ENCODE measurements at regions not wholly inside any gene's neighbourhood (a gene's known extent, or its start where the extent isn't known, plus 50 kb on each side); places are given as distances from the start of the nearest gene placed in this dataset.

DNA sequence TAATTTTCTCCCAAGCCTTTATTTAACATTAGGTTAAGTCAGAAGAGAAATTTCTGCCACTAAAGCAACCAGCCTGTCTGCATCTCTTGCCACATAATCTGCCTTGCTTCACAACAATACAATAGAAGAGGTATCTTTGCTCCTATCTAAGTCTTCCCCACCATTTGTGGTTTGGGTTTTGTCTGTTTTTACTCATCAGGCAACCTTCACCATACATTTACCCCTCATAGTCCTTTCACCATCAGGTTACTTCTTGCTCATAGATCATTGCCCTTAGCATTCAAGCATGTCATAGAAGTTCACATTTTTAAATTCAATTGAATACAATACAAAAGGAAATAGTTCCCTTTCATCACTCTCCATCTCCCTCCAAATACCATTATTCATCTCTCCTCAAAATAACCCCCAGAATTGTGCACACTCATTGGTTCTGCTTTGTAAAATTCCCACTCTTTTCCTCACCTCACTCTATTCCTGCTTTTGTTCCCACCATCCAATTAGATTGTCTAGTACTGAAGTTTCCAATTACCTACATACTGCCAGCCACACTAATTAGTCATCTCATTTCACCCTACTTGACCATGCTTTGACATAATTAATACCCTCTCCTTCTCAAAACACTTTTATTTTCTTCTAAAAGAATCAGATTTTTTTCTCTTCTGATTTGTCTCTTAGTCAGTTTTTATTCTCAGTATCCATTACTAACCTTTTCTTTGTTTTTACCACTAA, 1957.0 kb upstream of the AGA start:
- no peak for DNase-seq (ENCODE audit: extremely low spot score, insufficient read length, low read depth)
- FAIRE-seq, result no peak

GRCh38 chr4:179415037-179415846, 1973.0 kb upstream of the AGA start:
- FAIRE-seq (no peak), DNase-seq (ENCODE audit: extremely low spot score, insufficient read length, low read depth) (no peak)

DNA sequence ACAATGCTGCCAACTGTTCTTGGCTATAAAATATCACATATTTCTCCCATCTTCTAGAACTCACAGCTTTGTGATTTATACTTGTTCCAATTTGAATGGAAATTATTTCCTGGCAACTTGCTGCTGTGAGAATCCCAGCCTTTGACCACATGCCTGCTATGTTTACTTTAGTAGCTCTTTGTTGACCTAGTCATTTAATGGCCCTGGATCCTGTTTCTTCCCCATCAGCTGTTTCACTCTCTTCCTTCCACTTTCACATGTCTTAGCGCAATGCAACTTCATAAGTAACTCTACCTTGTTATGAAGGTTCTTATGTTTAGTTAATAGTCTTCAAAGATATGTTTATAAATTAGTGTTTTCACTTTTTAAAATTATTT, 1973.6 kb upstream of the AGA start:
- FAIRE-seq, result no peak

GRCh38 chr4:179417357-179417756, 1975.1 kb upstream of the AGA start:
- FAIRE-seq, result no peak
- no peak for DNase-seq (ENCODE audit: extremely low spot score, insufficient read length, low read depth)

More for the DNA sequence above, 1973.6 kb upstream of the AGA start:
- no peak for DNase-seq (ENCODE audit: extremely low spot score, insufficient read length, low read depth)

GRCh38 chr4:179437962-179438361, 1995.7 kb upstream of the AGA start:
- no peak for FAIRE-seq

GRCh38 chr4:179441596-179441995, 1999.4 kb upstream of the AGA start:
- DNase-seq (ENCODE audit: extremely low spot score, insufficient read length, low read depth) (no peak), FAIRE-seq (no peak)

More at GRCh38 chr4:179437962-179438361, 1995.7 kb upstream of the AGA start:
- no peak for DNase-seq (ENCODE audit: extremely low spot score, insufficient read length, low read depth)

DNA sequence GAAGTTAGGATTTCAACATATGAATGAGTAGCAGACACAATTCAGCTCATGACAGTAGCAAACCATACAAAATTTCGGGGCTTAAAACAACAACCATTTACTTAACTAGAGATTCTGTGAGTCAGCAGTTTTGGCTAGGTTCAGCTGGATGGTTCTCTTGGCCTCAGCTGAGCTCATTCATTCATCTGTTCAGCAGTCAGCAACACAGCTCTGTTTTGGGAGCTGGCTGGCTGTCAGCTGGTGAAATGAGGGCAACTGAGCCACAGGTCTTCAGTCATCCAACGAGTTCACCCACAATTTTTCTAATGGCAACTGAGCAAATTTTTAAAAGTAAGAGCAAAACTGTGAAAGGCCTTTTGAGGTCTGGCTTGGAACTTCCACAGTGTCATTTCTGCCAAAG, 2005.1 kb upstream of the AGA start:
- DNase-seq (ENCODE audit: extremely low spot score, insufficient read length, low read depth), result no peak
- no peak for FAIRE-seq

DNA sequence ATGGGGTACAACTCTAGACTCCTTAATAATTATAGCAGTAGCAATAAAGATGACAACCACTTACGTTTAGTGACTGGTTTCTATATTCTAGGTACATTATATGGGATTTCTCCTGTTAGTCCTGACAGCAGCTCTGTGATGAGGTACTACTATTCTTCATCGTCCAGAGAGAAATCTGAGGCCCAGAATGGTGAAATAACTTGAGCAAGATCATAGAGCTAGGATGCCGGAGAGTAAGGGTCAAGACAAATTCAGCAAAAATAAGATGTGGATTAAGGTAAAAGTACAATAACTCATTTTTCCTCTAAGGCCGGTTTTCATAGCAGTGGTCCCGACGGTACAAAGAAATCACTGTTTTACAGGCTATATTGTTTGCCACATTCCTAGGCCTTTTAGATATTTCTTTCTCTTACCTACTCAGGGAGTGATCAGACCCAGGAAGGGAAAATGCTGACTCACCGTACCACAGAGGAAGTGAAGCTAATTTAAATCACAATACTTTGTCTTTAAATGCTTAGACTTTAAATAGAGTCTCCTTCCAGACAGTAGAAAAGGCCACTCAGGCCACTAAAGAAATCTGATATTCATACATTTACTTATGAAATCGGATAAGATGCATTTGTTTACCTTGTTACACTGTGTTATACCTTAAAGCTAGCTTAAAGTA, 2023.0 kb upstream of the AGA start:
- no peak for DNase-seq (ENCODE audit: extremely low spot score, insufficient read length, low read depth)
- FAIRE-seq, result no peak

DNA sequence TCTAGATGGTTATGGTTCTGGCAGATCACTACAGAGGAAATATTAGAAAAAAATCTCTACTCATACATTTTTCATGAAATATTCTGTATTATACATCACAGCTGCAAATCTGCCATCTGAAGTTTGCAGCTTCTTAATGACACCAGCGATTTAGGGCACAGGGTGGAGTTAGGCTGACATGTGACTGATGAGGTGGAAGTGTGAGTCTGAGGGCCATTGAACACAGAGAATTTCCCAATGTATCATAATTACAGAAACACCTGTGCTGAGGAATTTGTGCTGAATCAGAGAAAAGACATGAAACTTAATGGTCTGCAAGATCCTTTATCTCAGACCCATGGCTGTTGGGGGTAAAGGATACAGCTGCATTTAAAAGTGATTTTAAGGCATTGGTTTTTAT, 2025.6 kb upstream of the AGA start:
- FAIRE-seq, result no peak
- DNase-seq (ENCODE audit: extremely low spot score, insufficient read length, low read depth), result no peak

GRCh38 chr4:179472164-179472563, 2029.9 kb upstream of the AGA start:
- FAIRE-seq (no peak), DNase-seq (ENCODE audit: extremely low spot score, insufficient read length, low read depth) (no peak)

GRCh38 chr4:179478608-179479007, 2036.4 kb upstream of the AGA start:
- DNase-seq (ENCODE audit: extremely low spot score, insufficient read length, low read depth) (no peak), FAIRE-seq (no peak)

DNA sequence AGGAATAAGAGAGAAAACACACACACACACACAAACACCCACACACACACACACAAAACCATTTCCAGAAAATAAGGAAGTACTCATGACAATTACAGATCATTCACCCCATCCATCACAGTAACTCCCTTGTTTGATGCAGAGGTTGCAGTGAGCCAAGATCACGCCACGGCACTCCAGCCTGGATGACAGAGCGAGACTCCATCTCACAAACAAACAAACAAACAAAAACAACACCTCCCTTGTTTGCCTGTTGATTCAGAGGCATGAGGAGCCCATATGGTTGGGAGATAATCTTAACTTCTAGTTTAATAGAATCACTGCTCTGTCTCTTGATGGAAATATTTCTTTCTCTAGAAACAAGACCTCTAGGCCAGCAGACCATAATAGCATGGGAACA, 2043.5 kb upstream of the AGA start:
- DNase-seq (ENCODE audit: extremely low spot score, insufficient read length, low read depth), result no peak
- FAIRE-seq, result no peak

DNA sequence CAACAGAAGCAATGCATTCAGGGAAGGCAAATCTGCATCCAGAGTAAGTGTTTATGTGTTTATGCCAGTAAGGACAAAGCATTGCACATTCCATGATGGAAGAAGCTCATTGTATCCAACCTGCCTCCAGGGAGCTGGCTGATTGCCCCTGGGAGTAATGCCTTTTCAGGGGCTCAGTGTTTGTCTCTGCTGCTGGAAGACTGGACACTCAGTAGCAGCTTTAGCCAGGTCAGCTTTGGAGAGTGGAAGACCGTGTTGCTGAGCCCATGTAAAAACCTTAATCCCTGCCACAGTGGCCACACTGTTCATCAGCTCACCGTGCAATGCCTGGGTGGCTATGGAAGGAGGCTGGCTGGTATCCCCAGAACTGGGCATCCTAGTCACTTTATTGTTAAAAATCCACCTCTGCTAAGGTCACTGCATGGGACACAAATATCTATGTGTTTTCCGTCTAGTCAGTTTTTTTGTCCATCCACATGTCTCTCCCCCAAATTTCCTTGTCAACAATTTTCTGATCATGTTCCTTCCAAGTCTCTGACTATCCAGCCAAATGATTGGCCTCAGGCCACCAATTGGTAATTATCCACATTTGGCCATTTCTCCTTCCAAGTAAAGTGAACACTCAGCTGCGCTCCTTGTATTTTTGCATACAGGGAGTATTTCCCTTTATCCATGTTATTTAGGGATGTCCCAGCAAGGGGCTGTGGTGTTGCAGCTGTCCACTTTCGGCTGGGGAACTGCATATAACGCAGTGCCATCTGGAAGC, 2044.5 kb upstream of the AGA start:
- DNase-seq (ENCODE audit: extremely low spot score, insufficient read length, low read depth) (no peak), FAIRE-seq (no peak)

GRCh38 chr4:179492260-179493080, 2050.2 kb upstream of the AGA start:
- no peak for FAIRE-seq
- DNase-seq (ENCODE audit: extremely low spot score, insufficient read length, low read depth), result no peak

DNA sequence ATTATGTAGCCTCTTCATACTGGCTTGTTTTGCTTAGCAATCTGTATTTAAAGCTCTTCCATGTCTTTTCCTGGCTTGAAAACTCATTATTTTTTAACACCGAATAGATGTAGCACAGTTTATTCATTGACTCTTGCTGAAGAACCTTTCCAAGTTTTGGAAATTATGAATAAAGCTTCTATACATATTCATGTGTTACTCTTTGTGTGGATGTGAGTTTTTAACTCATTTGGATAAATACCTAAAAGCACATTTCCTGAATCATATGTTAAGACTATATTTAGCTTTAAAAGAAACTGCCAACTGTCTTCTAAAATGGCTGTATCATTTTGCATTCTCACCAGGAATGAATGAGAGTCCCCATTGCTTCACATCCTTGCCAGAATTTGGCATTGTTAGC, 2061.7 kb upstream of the AGA start:
- FAIRE-seq (no peak), DNase-seq (ENCODE audit: extremely low spot score, insufficient read length, low read depth) (no peak)

- no peak for DNase-seq (ENCODE audit: extremely low spot score, insufficient read length, low read depth)
These were observed 2067.3 kb upstream of the AGA start for GRCh38 chr4:179509489-179509888.

GRCh38 chr4:179521952-179522351, 2079.7 kb upstream of the AGA start:
- no peak for FAIRE-seq
- DNase-seq (ENCODE audit: extremely low spot score, insufficient read length, low read depth), result no peak

More at GRCh38 chr4:179509489-179509888, 2067.3 kb upstream of the AGA start:
- FAIRE-seq, result no peak

- FAIRE-seq, result no peak
These were observed 2088.7 kb upstream of the AGA start for GRCh38 chr4:179530958-179531357.

DNA sequence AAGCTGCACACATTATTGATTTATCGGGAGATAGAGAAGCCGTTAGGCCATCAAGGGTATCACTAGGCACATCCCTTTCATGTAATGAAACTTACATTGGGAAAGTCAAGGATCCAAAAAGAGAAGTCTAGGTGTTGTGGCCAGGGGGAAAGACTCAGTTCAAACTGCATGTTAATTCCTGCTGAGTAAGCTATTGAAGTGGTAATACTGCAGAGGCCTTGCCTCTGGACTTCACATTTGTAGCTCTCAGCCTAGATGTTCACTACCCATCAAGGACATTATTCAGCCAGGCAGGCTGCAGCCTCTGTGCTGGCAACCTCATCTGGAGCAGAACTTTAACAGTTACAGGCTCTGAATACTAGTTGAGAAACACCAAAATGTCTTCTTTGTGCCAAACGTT, 2094.5 kb upstream of the AGA start:
- FAIRE-seq (no peak), DNase-seq (ENCODE audit: extremely low spot score, insufficient read length, low read depth) (no peak)

More at GRCh38 chr4:179530958-179531357, 2088.7 kb upstream of the AGA start:
- DNase-seq (ENCODE audit: extremely low spot score, insufficient read length, low read depth), result no peak
